ENCODE measurements at regions not wholly inside any gene's neighbourhood (a gene's known extent, or its start where the extent isn't known, plus 50 kb on each side); places are given as distances from the start of the nearest gene placed in this dataset.

- H3K4me1 Mint-ChIP-seq = no peaks in the 10 kb centered on the region
- no peak for DNase-seq (ENCODE audit: low spot score in 2 of 2, unreplicated experiment in 2 of 2)
- peaks cover 3% of the 10 kb centered on the region for H3K9me3 Mint-ChIP-seq
- no peaks in the 10 kb centered on the region for H3K36me3 Mint-ChIP-seq
- H3K27ac Mint-ChIP-seq = no peak overlapping the region
- TF ChIP-seq, protein P1, sequence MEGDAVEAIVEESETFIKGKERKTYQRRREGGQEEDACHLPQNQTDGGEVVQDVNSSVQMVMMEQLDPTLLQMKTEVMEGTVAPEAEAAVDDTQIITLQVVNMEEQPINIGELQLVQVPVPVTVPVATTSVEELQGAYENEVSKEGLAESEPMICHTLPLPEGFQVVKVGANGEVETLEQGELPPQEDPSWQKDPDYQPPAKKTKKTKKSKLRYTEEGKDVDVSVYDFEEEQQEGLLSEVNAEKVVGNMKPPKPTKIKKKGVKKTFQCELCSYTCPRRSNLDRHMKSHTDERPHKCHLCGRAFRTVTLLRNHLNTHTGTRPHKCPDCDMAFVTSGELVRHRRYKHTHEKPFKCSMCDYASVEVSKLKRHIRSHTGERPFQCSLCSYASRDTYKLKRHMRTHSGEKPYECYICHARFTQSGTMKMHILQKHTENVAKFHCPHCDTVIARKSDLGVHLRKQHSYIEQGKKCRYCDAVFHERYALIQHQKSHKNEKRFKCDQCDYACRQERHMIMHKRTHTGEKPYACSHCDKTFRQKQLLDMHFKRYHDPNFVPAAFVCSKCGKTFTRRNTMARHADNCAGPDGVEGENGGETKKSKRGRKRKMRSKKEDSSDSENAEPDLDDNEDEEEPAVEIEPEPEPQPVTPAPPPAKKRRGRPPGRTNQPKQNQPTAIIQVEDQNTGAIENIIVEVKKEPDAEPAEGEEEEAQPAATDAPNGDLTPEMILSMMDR (IDR thresholded peaks at IDR 0.05; ENCODE audit: unreplicated experiment) = no peak
- no peaks in the 10 kb centered on the region for H3K27me3 Mint-ChIP-seq (ENCODE audit: low read depth)
- H3K4me3 Mint-ChIP-seq = no peak overlapping the region
Observed at GRCh38 chr14:30482276-30482675, 76.7 kb upstream of the G2E3 start.

- TF ChIP-seq, protein P1 (IDR thresholded peaks at IDR 0.05; ENCODE audit: unreplicated experiment) = no peak
- Mint-ChIP-seq H3K27ac (no peak overlapping the region), H3K4me3 (no peak overlapping the region), H3K27me3 (ENCODE audit: low read depth) (no peaks in the 10 kb centered on the region), H3K4me1 (no peaks in the 10 kb centered on the region), H3K36me3 (no peaks in the 10 kb centered on the region), H3K9me3 (peaks cover 14% of the 10 kb centered on the region)
- no peak for DNase-seq (ENCODE audit: low spot score in 2 of 2, unreplicated experiment in 2 of 2)
Observed at GRCh38 chr14:30484201-30484600, 74.8 kb upstream of the G2E3 start.

DNA sequence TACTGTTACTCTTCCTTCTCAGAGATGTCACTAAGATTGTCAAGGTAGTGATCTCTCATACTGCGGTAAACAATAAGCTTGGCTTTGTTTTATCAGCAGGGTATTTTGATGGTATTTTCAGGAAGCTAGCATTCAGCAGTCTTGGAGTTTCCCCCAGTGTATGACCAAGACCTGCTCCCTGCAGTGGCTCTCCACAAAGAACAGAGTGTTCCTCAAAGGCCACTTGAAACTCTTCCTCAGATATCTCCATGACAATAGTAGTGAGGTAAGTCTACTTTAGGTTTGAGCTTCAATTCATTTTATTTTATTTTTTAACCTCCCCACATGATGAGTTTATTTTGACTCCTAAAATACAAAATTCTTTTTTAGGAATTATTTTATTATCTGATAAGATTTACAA, 74.0 kb upstream of the G2E3 start:
- Mint-ChIP-seq H3K27ac (no peak overlapping the region), H3K9me3 (peaks cover 14% of the 10 kb centered on the region), H3K36me3 (no peaks in the 10 kb centered on the region), H3K4me3 (no peak overlapping the region), H3K4me1 (no peaks in the 10 kb centered on the region), H3K27me3 (ENCODE audit: low read depth) (no peaks in the 10 kb centered on the region)
- TF ChIP-seq, protein P1 (IDR thresholded peaks at IDR 0.05; ENCODE audit: unreplicated experiment) = no peak
- DNase-seq (ENCODE audit: low spot score in 2 of 2, unreplicated experiment in 2 of 2) = no peak

DNA sequence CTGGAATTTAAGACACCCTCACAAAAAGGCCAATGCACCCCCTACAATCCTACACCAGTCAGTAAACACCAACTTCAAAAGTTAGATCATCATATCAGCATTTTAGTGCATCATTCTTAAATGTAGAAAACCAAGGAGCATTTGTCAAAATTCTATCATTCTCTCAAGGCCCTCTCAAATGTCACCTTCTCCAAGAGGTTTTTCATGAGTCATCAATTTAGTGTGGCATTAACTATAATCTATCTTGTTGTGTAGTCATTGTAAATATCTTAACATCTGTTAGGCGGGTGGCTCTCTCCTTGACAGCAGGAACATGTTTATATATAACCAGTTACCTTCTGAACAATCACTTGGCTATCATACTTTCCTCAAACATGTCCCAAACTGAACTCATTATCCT, 62.1 kb upstream of the G2E3 start:
- H3K4me1 Mint-ChIP-seq = no peaks in the 10 kb centered on the region
- H3K27ac Mint-ChIP-seq = no peak overlapping the region
- H3K9me3 Mint-ChIP-seq = no peaks in the 10 kb centered on the region
- H3K27me3 Mint-ChIP-seq (ENCODE audit: low read depth) = peaks cover 16% of the 10 kb centered on the region
- no peak for DNase-seq (ENCODE audit: low spot score in 2 of 2, unreplicated experiment in 2 of 2)
- no peaks in the 10 kb centered on the region for H3K36me3 Mint-ChIP-seq
- no peak overlapping the region for H3K4me3 Mint-ChIP-seq
- TF ChIP-seq, protein P1 (IDR thresholded peaks at IDR 0.05; ENCODE audit: unreplicated experiment) = no peak

GRCh38 chr14:30499358-30499757, 59.6 kb upstream of the G2E3 start:
- no peak for DNase-seq (ENCODE audit: low spot score in 2 of 2, unreplicated experiment in 2 of 2)
- no peak overlapping the region for H3K4me3 Mint-ChIP-seq
- TF ChIP-seq, protein P1 (IDR thresholded peaks at IDR 0.05; ENCODE audit: unreplicated experiment) = no peak
- no peaks in the 10 kb centered on the region for H3K9me3 Mint-ChIP-seq
- H3K27me3 Mint-ChIP-seq (ENCODE audit: low read depth) = peaks cover 15% of the 10 kb centered on the region
- H3K27ac Mint-ChIP-seq = no peak overlapping the region
- H3K36me3 Mint-ChIP-seq = no peaks in the 10 kb centered on the region
- no peaks in the 10 kb centered on the region for H3K4me1 Mint-ChIP-seq

DNA sequence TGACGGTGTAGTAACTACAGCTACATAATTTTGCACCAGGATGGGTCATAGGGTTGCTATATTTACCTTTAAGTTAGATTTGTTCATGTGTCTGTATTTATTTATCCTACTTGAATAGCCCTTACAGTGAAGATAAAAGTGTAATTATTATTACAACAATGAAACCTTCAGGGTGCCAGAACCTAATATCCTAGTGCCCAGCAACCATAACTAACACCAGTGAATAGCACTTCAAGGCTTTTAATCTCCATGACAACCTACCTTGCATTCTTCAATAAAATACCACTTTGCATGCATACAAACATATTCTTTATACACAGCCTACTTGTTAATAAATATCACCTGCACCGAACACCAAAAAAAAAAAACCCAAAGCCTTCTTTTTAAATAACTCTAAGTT, 58.7 kb upstream of the G2E3 start:
- Mint-ChIP-seq H3K27ac (no peak overlapping the region), H3K27me3 (ENCODE audit: low read depth) (peaks cover 15% of the 10 kb centered on the region), H3K36me3 (no peaks in the 10 kb centered on the region), H3K4me3 (no peak overlapping the region), H3K4me1 (no peaks in the 10 kb centered on the region), H3K9me3 (no peaks in the 10 kb centered on the region)
- TF ChIP-seq, protein P1 (IDR thresholded peaks at IDR 0.05; ENCODE audit: unreplicated experiment) = no peak
- DNase-seq (ENCODE audit: low spot score in 2 of 2, unreplicated experiment in 2 of 2) = no peak
